ENCODE measurements at regions not wholly inside any gene's neighbourhood (a gene's known extent, or its start where the extent isn't known, plus 50 kb on each side); places are given as distances from the start of the nearest gene placed in this dataset.

DNA sequence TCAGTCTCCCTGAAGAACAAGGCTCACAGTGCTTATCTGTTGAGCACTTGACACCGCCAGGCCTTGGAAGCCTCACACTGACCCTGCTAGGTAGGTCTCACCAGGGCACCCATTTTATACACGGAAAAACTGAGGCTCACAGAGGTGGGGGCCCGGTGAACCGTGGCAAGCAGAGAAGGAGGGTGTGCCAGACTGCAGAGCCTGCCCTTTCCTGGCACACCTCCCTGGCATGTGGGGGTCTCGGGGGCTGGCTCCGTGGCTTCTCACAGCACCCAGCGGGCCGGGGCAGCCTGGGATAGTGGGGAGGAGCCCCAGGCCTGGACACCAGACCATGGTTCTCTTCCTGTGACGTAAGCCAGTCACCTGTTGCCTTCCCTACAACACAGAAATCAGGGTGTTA, 53.7 kb upstream of the IER5L start:
- TF ChIP-seq, protein P1, sequence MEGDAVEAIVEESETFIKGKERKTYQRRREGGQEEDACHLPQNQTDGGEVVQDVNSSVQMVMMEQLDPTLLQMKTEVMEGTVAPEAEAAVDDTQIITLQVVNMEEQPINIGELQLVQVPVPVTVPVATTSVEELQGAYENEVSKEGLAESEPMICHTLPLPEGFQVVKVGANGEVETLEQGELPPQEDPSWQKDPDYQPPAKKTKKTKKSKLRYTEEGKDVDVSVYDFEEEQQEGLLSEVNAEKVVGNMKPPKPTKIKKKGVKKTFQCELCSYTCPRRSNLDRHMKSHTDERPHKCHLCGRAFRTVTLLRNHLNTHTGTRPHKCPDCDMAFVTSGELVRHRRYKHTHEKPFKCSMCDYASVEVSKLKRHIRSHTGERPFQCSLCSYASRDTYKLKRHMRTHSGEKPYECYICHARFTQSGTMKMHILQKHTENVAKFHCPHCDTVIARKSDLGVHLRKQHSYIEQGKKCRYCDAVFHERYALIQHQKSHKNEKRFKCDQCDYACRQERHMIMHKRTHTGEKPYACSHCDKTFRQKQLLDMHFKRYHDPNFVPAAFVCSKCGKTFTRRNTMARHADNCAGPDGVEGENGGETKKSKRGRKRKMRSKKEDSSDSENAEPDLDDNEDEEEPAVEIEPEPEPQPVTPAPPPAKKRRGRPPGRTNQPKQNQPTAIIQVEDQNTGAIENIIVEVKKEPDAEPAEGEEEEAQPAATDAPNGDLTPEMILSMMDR (IDR thresholded peaks at IDR 0.05): no peak
- TF ChIP-seq EP300 (IDR thresholded peaks at IDR 0.05) (no peak), POLR2A (IDR thresholded peaks at IDR 0.05) (no peak), POLR2AphosphoS5 (IDR thresholded peaks at IDR 0.05) (no peak)
